ENCODE measurements at regions not wholly inside any gene's neighbourhood (a gene's known extent, or its start where the extent isn't known, plus 50 kb on each side); places are given as distances from the start of the nearest gene placed in this dataset.

- FAIRE-seq, result no peak
Observed at GRCh38 chr7:17184805-17185689, 113.4 kb upstream of the AHR start.

GRCh38 chr7:17185690-17186070, 112.8 kb upstream of the AHR start:
- no peak for FAIRE-seq

GRCh38 chr7:17186745-17187530, 111.5 kb upstream of the AHR start:
- no peak for FAIRE-seq

GRCh38 chr7:17194656-17195055, 103.8 kb upstream of the AHR start:
- FAIRE-seq, result no peak

GRCh38 chr7:17195576-17195975, 102.9 kb upstream of the AHR start:
- no peak for FAIRE-seq

GRCh38 chr7:17205910-17206309, 92.5 kb upstream of the AHR start:
- FAIRE-seq, result no peak

- FAIRE-seq, result no peak
Observed at GRCh38 chr7:17206349-17206905, 92.0 kb upstream of the AHR start.

GRCh38 chr7:17207220-17207619, 91.2 kb upstream of the AHR start:
- no peak for FAIRE-seq

- no peak for FAIRE-seq
Observed at GRCh38 chr7:17209101-17209500, 89.4 kb upstream of the AHR start.

- FAIRE-seq, result no peak
Observed at GRCh38 chr7:17211307-17211836, 87.1 kb upstream of the AHR start.

- FAIRE-seq, result no peak
Observed at GRCh38 chr7:17212188-17212587, 86.3 kb upstream of the AHR start.

GRCh38 chr7:17227766-17228490, 70.5 kb upstream of the AHR start:
- FAIRE-seq, result no peak

- FAIRE-seq, result no peak
Observed at GRCh38 chr7:17229228-17229627, 69.2 kb upstream of the AHR start.

- no peak for FAIRE-seq
Observed at GRCh38 chr7:17230099-17230807, 68.2 kb upstream of the AHR start.

GRCh38 chr7:17233603-17234002, 64.8 kb upstream of the AHR start:
- no peak for FAIRE-seq

- FAIRE-seq, result no peak
Observed at GRCh38 chr7:17234030-17234397, 64.4 kb upstream of the AHR start.

- no peak for FAIRE-seq
Observed at GRCh38 chr7:17234398-17235031, 63.9 kb upstream of the AHR start.

- no peak for FAIRE-seq
Observed at GRCh38 chr7:17236171-17236570, 62.3 kb upstream of the AHR start.

GRCh38 chr7:17236603-17237002, 61.8 kb upstream of the AHR start:
- no peak for FAIRE-seq

- FAIRE-seq, result no peak
Observed at GRCh38 chr7:17239046-17239445, 59.4 kb upstream of the AHR start.

- no peak for FAIRE-seq
Observed at GRCh38 chr7:17239683-17240521, 58.5 kb upstream of the AHR start.

Data from A204.1 (cell line).